ENCODE measurements at regions not wholly inside any gene's neighbourhood (a gene's known extent, or its start where the extent isn't known, plus 50 kb on each side); places are given as distances from the start of the nearest gene placed in this dataset.

DNA sequence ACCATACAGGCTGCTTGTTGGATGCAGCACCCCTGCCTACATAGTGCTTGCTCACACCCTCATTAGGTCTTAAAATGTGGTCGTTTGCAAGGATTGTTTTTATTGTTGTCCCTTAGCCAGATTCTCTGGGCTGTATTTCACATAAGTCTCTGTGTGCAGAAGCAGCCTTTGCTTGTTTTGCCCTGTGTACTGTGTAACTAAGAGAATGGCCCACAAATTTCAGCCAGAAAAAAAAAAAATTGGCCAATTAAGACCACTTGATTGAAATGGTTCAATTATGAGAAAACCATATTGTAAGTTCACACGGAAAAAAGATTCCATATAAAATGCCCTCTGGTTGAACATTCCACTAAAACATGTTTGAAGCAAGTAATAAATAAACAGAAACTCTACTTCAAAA is 377.1 kb upstream of the SOX11 start:
- DNase-seq = no peak

DNA sequence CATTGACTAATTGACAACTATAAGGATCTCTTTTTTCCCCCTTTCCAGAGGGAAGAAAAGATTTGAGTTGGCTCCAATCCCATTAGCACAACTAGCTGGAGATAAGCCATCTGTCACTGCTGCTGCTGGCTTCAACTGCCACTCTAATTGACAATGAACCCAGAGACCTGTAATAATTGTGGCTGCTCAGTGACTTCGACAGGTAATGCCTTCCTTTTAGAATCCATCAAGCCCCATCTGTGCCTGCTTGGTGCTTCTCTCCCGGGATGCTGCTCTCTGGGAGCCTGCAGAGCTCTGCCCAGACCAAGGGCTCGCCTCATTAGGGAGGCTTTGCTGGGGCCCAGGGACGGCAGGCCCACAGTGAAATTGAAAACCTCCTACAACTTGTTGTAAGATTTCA is 376.7 kb upstream of the SOX11 start:
- no peak for DNase-seq

DNA sequence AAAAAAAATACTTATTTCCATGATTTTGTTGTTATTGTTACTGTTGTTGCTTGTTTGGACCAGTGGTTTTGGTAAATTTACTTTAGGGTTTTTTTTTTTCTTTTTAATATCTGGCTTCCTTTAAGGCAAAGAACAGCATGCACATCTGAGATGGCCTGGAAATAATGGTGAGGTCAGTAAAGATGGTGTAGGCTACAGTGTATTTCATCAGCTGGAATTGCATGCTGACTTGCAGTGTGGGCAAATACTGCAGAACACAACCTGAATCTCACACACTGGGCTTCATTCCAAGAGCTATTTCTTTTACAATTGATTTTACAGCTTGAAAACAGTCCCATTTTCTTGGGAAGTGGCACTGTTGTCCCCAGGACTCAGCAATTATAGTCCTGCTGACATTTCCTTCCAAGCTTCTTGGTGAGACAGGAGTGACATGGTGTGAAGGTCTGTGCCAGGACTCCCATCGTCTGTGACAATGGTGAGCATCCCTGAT is 376.1 kb upstream of the SOX11 start:
- no peak for DNase-seq

DNA sequence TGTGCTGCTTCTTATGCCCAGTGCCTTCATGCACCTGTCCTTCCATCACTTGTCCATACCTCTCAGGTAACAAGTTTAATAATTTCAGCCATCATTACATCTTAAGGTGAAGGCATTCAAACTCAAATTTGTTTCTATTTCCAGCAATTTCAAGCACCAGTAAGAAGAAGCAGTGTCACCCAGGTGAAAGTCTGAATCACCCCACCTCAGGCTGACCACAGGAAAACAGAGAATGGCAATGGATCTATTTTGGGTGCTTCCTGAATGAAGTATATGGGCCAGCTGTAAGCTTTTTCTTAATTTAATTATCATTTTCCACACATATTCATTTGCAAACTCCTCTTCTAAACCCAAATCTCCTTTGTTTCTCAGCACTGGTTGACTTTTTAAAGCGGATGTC is 372.7 kb upstream of the SOX11 start:
- no peak for DNase-seq

DNA sequence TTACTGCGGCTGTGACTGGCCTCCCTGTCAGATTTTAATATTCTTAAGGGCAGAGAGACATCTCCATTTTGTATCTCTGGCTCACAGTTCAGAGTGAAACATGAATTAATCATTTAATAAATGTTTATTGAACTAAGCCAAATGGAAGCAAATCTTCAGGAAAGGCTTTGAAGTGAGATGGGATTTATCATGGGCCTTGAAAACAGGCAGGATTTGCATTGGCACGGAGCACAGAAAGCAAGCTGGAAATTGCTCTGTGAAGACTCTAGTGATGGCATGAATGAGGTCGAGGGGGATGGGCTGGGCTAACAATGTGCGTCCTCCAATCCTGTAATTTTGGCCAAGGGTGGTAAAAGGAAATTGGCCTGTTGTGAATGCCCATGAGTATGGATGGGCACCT is 369.8 kb upstream of the SOX11 start:
- no peak for DNase-seq

DNA sequence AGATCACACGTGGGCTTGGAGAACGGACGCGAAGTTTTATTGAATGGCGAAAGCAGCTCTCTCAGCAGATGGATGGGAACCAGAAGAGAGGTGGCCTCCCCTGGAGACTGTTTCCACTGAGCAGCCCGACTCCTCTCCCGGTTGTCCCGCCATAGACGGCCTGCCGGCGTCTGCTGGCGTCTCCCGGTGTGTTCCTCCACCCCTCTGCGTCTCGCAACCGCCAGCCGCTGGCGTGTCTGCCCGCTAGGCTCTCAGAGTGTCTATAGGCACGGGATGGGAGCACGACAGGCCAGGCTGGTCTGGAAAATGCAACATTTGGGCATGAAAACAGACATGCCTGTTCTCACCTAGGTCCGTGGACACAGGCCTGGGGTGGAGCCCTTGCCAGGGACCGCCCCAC is 366.7 kb upstream of the SOX11 start:
- no peak for DNase-seq

DNA sequence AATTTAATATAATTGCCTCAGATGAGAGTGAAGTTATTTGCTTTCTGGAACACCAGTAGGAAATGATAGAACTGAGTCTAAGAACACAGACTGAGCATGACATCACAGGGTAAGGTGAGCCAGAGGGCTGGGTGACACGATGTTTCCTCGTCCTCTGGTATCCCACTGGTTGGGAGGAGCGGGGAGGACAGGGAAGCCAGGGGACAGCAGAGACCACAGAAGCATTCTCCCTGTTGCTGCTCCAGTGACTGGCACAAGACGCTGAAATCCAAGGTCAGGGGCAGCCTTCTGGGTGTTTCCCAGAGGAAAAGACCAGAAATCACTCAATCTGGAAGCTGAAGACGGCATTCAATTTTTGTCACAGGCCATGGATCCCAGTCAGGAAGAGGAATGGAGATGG is 363.4 kb upstream of the SOX11 start:
- DNase-seq = no peak

DNA sequence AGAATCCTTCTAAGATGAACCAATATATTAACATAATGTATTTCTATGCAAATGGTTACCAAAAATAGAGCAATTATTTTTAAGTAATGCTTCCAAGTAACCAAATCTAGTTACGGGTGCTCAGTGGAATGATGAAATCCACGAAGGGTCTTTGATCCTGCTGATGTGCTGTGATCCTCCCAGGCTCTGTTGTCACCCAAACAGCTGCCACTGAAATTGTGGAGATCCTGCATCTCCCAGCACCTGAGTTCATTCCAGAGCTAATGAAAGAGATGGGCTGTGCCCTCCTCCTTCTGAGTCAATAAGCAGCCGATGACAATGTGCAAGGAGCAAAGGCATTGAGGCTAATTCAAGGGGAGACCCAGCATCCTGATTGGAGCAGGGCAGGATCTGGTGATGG is 362.4 kb upstream of the SOX11 start:
- DNase-seq = no peak

DNA sequence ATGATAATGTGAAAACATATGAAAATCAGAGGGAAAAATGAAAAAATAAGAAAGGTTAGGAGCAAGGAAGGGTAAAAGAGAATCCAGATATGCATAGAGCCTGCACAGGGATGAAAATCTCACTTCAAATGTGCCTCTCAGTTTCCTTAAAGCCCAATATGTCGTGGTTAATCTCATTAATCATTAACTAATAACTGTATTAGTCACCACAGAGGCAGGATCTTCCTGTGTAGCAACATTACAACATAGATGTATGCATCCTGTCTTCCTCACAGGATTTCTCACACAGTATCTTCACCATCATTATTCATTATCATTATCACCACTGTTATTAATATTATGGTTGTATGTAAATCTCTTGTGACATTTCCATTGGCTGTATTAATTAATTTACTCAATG is 361.2 kb upstream of the SOX11 start:
- no peak for DNase-seq

DNA sequence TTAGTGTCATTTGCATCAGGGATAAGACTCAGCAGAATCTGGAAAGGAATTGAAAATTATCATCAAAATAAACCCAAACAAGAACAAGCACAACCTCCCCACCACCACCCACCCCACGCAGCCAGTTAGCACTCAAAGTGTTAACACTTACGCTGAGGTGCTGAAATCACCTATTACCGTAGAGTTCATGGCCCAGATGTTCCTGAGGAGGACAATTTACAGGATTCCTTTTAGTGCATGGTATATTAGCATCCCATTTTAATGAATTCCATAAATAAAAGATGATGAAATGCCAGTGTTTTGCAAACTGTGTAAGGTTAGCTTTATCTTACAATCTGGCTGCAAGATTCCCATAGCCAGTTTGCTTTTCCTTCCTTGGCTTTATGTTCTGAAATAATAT is 359.3 kb upstream of the SOX11 start:
- no peak for DNase-seq

DNA sequence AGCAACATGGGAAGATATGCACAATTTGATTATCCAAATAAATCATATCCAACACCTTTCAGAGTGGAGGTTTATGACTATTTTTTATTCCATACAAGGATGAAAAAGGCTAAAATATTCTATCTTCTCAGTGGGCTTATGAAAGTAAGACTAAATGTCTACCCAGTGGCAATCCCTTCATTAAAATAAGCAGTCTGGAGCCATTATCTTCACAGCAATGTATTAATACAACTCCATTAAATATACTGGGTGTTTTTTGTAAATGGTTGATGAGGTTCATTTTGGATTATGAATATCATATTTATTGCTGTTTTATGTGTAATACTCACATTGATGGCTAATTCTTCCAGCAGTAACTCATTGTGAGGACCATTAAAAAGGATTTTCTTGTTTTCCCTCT is 352.7 kb upstream of the SOX11 start:
- no peak for DNase-seq

DNA sequence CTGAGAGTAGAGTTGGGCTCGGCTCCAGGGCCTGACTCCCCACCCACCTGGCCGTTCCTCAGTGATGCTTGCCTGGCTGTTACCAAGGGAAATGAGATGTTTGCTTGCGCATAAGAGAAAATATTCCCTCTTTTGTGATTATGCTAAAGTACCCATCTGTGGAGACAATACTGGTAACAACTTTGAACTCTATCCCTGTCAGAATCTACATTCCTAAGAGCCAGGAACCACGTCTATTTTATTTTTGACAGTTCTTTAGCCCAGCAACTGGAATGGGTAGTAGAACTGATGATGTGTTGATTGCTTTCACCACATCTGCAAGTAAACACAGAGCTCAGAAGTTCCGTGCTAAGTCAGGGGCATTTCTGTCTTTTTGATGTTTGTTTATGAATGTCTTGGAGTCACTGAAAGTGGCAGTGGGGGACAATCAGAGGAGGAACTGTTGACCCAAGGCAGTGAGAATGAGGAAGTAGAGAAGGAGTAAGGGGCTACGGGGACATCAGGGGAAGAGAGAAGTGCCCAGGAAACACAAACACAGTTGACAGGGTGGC is 348.3 kb upstream of the SOX11 start:
- DNase-seq = no peak

DNA sequence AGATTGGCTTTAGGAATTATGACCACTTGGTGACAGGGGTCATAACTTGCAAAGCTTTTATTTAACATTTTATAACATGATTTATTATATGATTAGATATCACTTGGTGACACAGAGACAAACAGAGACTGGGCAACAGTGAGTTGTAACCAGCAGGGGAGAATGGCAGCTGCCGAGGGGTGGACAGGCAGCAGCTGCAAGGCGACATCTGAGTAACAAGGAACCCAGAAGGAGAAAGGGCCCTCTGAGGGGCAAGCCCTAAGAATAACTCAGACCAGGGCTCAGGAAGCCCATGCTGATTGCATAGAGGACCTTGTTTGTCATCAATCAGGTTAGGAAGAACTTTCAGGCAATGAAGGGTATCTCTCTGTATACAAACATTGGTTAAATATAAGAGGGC is 339.9 kb upstream of the SOX11 start:
- no peak for DNase-seq

DNA sequence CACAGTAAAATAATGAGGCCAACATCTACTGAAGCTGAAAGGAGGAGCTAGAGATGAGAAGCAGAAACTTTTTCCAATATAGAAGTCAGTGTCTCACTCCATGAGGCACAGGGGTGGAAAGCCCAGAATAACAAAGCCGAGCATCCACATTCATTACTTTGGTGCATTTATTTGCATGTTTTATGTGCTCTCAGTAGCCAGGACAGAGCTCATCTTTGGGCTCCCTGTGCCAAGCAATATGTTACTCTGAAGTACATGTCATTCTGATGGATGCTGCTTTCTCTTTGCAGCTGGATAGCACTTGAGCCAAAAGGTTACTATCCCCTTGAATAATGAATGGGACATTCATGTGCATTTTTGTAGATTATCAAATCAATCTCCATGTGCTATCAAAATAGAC is 338.6 kb upstream of the SOX11 start:
- no peak for DNase-seq

DNA sequence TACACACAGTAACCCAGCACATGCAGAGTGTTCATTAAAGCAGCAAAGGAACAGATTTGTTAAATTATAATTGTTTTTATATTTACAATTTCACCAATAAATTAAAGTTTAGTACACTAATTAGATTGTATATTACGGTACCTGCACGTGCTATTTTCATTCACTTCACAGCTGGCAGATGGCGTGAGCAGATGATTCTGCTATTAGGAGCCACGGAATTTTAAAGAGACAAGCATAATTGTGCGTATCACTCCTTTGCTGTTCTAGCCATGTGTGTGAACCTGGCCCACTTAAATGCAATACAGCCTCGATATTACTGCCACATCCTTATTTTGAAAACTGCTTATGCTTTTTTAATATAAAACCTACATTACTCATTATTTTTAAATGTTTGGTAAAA is 332.8 kb upstream of the SOX11 start:
- no peak for DNase-seq

DNA sequence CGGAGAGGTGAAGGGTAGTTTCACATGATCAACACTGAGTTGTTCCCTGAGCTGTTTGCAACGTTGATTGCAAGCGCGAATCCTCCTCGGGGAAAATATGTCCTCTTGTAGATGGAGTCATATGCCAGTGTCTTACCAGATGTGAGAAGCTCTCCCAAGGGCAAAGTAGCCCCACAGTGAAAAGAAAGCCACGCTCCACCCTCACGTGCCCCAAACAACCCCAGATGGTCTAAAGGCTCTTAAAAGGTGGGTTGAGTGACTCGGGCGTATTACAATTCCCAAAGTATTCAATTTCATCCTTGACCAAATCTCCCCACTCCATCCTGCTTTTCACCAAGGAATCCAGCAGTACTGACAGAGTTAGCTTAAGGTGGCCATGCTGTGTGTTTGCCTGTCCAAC is 332.1 kb upstream of the SOX11 start:
- DNase-seq = no peak

DNA sequence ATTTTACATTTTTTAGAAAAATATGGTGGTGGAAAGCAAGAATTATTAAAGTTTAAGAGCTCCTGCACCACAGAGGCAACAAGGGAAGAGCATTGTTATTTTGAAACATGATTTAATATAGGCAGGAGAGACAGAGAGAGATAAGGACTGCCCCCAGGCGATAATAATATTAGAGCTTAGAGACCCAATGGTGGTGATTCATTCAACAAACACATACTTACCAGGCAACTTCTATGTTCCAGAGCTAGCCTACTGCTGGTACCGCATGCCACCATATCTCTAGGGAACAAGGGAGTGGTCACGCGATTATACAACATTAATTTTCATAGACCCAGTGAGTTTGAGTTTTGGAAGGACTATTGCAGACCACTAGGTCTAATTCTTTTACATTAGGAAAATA is 327.8 kb upstream of the SOX11 start:
- no peak for DNase-seq

DNA sequence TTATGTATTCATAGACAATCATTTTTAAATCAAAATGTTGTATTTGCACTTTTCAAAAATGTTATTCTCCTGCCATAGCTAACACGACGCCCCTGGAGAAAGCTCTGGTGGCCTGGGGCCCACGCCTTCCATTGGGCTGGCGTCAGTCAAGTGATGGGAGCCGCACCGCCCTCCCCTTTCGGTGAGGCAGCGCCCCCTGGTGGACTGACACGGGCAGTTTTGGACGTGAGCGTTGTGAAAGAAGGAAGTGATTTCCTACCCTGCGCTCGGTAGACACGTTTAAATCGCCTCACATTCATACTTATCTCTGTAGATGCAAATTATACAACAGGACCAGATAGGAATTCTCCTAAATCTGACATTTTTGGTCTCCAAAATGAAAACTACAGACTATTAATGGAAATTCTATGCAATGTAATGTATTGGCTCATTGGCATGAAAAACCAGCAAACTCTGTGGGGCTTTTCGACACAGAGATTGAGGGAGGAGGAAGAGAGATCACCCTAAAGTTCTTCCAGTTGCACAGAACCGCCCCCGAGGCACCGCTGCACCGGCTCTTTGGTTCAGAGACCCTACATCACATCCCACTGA is 326.2 kb upstream of the SOX11 start:
- DNase-seq = peak; percentile 32

DNA sequence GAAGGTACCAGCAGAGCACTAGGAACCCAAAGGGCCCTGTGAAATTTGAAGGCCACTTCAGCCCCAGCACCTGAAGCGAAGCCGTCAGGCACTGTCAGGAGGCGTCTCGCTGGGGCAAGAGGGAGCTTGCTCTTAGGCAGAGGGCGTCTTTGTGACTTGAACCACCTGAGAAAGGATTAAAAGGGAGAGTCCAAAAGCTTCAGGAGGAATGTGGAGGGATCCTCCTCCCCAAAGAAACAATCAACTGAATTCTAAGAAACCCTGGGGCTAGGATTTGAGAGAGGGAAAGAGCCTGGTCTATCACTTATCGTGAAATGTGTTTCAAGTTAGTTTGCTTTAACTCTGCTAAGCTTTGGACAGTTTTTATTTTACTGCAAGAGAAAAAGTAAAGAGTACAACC is 324.9 kb upstream of the SOX11 start:
- DNase-seq = no peak

DNA sequence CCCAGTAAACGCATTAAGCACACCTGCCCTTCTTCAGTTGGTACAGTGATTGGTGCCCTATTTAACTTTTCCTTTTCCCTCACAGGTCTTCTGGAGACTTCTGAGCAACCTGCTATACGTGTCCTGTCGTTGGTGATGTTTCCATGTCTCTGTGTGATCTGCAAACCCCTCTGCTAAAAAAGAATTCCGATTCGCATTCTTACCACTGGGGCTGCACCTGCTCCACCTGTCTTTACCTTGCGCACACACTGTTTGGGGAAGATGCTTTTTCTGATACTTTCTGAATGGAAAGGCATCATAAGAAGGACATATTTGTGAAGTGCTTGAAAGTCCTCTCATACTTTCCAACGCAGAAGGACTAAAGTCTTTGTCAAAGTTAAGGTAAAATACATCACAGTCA is 323.9 kb upstream of the SOX11 start:
- DNase-seq = no peak

DNA sequence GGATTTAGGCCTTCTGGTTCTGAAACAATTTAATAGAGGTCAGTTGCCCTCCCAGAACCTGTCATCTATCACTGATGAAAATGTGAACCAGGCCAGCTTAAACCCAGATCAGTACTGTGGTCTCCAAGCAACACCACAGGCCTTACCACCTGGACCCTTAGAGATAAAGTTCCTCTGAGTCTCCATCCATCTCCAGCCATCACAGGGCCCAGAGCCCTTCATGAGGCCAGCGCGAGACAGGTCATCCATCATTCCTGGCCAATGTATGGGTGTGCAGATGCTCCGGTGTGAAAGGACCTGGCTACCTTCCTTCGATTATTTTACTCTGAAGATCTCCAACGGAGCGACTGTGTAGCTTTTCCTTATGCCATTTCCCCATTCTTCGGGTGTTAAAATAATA is 322.7 kb upstream of the SOX11 start:
- DNase-seq = no peak

DNA sequence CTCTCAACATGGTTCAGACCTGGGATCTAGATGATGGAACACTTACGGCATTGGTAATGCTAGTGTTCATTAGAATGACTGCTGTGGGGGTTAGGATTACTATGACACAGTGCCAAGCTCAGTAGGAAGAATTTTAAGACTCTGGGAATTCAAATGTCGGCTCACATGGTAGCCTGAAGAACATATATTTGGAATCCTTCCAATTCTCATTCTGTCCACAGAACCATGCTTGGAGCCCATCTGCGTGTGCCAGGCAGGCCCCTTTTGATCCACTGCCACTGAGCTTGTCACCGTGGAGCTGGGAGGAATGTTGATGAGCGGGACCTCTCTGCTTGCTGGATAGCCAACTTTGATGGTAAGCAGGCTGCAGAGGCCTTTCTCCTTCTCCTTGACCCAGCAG is 322.0 kb upstream of the SOX11 start:
- no peak for DNase-seq

DNA sequence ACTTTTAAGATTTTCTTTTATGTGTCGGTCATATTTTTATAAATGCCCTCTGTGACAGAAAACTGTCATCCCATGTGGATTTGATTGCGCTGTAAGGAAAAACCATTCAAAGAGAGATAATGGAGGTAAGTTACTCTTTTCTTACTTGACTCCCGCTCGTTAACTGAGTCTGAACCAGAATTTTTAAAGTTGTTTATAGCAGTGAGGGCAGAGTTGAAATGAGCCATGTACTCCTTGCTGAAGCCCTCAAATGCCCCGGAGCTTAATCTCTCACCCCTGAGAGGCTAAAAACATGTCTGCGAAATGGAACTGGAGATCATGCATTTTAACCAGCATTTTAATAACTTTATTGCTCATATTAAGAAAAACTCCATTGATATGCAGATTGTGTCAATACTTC is 320.0 kb upstream of the SOX11 start:
- no peak for DNase-seq

DNA sequence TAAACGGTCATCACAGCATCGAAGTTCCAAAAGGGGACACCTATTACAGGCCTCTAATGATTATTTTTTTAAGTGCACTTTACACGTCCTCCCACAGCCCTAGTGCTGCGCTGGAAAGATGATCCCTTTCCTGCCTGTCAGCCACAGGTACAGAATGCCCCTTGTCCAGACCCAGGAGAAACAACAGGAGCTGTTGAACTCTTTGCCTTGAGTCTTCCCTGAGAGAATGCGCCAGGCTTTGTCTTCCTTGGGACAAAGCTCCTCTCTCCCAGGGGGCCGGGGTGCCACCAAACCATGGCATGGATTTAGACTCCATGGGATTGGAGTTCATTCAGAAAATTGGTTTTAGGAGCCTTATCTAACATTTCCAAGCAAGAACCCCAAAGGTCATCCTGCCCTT is 319.0 kb upstream of the SOX11 start:
- no peak for DNase-seq

DNA sequence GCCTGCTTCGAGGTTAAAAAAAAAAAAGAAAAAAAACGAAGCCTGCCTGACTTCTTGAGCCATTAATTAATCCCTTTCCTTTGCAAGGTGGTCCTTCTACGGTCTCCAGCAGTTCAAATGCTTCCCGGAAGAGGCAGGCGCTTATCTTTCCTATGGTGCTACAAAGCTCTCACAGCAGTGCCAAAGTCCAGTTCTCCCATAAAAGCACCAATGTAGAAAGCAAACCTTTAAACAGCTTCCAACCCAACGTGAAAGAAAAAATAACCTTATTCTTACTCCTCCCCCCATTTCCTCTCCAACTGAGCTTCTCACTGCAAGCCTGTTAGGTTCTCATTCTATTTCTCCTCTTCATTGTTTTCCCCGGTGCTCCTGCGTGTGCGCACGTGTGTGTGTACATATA is 317.4 kb upstream of the SOX11 start:
- no peak for DNase-seq

DNA sequence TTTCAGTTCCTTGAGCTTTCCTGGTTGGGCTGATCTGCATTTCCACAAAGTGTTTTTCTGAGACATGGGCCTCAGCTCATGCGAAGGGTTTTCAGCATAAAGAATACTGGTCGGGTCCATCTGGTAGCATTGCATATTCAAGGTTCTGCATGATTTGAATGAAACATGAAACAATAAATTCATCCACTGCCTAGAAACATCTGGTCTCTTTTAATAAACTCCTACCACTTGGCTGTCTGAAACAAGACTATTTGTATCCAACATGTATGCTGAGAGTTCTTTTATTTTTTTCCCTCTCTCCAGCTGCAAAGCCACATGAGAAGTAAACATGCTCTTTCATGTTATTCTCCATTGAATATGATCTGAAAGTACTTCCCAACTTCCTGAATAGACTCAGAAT is 314.9 kb upstream of the SOX11 start:
- DNase-seq = no peak
